Pancreas (tissue), 10 donors: ENCODE measurements at regions not wholly inside any gene's neighbourhood (a gene's known extent, or its start where the extent isn't known, plus 50 kb on each side); places are given as distances from the start of the nearest gene placed in this dataset.

Source experiments
- ATAC-seq, 4 donors: fragments of 200-7000 bp; cut with Tn5 transposase; one replicate each; pipeline versions ENCODE4 v1.8.0 to v1.9.1; 2020; ENCODE audit warnings: mild to moderate bottlenecking in 4 of 4, moderate library complexity in 4 of 4
- DNase-seq, 6 donors: peaks; one replicate each; pipeline ENCODE4 v3.0.0-alpha.2; 2020
- FAIRE-seq: peaks from 2 replicates; lab custom pipeline; 2012; peaks lifted over from hg19 to GRCh38; lab: Jason Lieb, UNC
- H3K27ac ChIP-seq, 4 donors: fragments of 200-600 bp; sonication (generic); 1 replicate in 3 of 4; 2 replicates in 1 of 4; pipeline versions ENCODE4 v1.5.0 to v1.8.0; 2020
- H3K27me3 ChIP-seq, 4 donors: fragments of 200-600 bp; one replicate each; pipeline ENCODE4 v1.8.0; 2021
- H3K36me3 ChIP-seq, 3 donors: fragments of 200-600 bp; sonication (generic) in 1 of 3; one replicate each; pipeline versions ENCODE4 v1.5.0 to v1.8.0; 2020 to 2021
- H3K4me1 ChIP-seq, 3 donors: fragments of 200-600 bp; one replicate each; pipeline ENCODE4 v1.8.0; 2021
- H3K4me3 ChIP-seq, 4 donors: fragments of 200-600 bp; sonication (generic) in 2 of 4; one replicate each; pipeline versions ENCODE4 v1.5.0 to v1.8.0; 2020 to 2021
- H3K9me3 ChIP-seq, 4 donors: fragments of 200-600 bp; one replicate each; pipeline ENCODE4 v1.8.0; 2021
- WGBS, 2 donors: extraction: QIAGEN DNeasy Blood & Tissue Kit; methylation state at CpG; one replicate each; pipeline ENCODE4 v1.1.7; 2013; 5-methylcytosine and 5-hydroxymethylcytosine counted together
- intact Hi-C, 3 donors: fragments of 100-400 bp; cut with DNase I; formaldehyde crosslinking; loops; one replicate each; pipeline versions ENCODE4 v1.11.1 to v1.14.2; 2022
- TF ChIP-seq, protein P1 (sequence below), 4 donors: fragments of 200-600 bp; sonication (generic) in 3 of 4; IDR thresholded peaks; one replicate each; pipeline versions ENCODE4 v1.5.0 to v1.8.0; 2021; ENCODE audit warnings: antibody characterized with exemption in 4 of 4
- donor health status: healthy with polysubstance abuse.
- donor health status: DM: no; HTN: no; CAD: no; lungs with moderate emphysema.
- donor health status: DM: no; HTN: no; CAD: no.
- donor health status: control.
- donor health status: control.
- donor health status: Bipolar disorder and iron deficiency.
- donor health status: DM: yes; HTN: yes; CAD: no.
- donor health status: DM: no; HTN: no; CAD: no.
- donor health status: DM: no; HTN: no; CAD: no.
- donor health status: DM: yes; HTN: yes; CAD: no.

DNA sequence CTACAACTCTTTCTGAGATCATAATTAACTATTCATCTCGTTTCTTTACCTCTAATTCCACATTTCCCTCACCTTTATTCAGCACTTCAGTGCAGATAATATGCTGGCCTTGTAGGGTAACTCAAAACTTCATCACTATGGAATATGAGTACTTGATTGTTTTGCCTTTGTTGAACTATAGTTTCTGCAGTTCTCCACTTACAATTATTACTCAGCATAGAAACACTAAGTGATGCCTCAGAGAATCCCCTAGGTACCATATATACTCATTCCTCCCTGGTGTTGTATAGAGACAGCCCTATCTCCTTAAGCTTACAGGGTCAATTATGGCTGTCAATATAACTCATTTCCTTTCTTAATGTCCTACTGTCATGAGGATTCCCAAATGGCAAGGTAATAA is 380.6 kb upstream of the RBMS3 start:
- TF ChIP-seq, protein P1, sequence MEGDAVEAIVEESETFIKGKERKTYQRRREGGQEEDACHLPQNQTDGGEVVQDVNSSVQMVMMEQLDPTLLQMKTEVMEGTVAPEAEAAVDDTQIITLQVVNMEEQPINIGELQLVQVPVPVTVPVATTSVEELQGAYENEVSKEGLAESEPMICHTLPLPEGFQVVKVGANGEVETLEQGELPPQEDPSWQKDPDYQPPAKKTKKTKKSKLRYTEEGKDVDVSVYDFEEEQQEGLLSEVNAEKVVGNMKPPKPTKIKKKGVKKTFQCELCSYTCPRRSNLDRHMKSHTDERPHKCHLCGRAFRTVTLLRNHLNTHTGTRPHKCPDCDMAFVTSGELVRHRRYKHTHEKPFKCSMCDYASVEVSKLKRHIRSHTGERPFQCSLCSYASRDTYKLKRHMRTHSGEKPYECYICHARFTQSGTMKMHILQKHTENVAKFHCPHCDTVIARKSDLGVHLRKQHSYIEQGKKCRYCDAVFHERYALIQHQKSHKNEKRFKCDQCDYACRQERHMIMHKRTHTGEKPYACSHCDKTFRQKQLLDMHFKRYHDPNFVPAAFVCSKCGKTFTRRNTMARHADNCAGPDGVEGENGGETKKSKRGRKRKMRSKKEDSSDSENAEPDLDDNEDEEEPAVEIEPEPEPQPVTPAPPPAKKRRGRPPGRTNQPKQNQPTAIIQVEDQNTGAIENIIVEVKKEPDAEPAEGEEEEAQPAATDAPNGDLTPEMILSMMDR (IDR thresholded peaks at IDR 0.05), result no peak
- no peaks in the 10 kb centered on the region for H3K36me3 ChIP-seq
- FAIRE-seq, result no peak
- H3K4me3 ChIP-seq, result no peak overlapping the region
- WGBS, 2 donors, result 12 to 27% methylated on average over 1 of the region's 1 CpG
- no peak for ATAC-seq
- H3K27me3 ChIP-seq, result no peaks in the 10 kb centered on the region
- H3K9me3 ChIP-seq, result no peaks in the 10 kb centered on the region
- intact Hi-C loops, result no loop called here
- no peak for DNase-seq
- no peaks in the 10 kb centered on the region for H3K4me1 ChIP-seq
- H3K27ac ChIP-seq, result no peak overlapping the region

DNA sequence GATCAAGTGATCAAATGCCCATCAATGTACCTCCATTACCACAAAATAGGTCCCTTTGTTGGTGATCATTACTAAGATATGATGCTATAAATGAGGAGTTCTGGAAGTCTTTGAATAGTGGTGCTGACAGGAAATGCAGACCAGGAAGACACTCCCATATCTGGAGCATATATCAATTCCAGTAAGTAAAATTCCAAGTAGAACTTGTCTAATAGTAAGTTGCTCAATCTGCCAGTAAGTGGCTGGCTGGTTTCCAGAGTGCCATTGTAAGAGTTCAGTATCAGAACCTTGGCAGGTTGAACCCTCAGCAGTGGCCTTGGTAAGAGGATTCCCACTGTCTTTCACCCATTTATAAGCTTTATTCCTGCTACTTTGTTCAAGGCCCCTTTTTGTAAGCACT is 379.9 kb upstream of the RBMS3 start:
- FAIRE-seq, result no peak
- TF ChIP-seq, protein P1 (IDR thresholded peaks at IDR 0.05), result no peak
- Histone ChIP-seq H3K4me1 (no peaks in the 10 kb centered on the region), H3K9me3 (no peaks in the 10 kb centered on the region), H3K27ac (no peak overlapping the region), H3K4me3 (no peak overlapping the region), H3K36me3 (no peaks in the 10 kb centered on the region), H3K27me3 (no peaks in the 10 kb centered on the region)
- no peak for DNase-seq
- intact Hi-C loops, result no loop called here
- ATAC-seq, result peak in 1 of 4 donors; percentile 23

DNA sequence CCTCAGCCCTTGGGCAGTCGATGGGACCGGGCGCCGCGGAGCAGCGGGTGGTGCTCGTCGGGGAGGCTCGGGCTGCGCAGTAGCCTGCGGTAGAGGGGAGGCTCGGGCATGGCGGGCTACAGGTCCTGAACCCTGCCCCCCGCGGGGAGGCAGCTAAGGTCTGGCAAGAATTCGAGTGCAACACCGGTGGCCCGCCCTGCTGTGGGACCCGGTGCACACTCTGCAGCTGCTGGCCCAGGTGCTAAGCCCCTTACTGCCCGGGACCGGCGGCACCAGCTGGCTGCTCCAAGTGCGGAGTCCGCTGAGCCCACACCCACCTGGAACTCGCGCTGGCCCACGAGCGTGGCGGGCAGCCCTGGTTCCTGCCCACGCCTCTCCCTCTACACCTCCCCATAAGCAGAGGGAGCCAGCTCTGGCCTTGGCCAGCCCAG is 377.7 kb upstream of the RBMS3 start:
- no peaks in the 10 kb centered on the region for H3K27me3 ChIP-seq
- H3K4me1 ChIP-seq, result no peaks in the 10 kb centered on the region
- no peaks in the 10 kb centered on the region for H3K36me3 ChIP-seq
- no peaks in the 10 kb centered on the region for H3K9me3 ChIP-seq
- no peak overlapping the region for H3K27ac ChIP-seq
- ATAC-seq (no peak), DNase-seq (peak in 3 of 6 donors; percentile 12 to 64 (median 54)), FAIRE-seq (no peak)
- intact Hi-C loops, result no loop called here
- TF ChIP-seq, protein P1 (IDR thresholded peaks at IDR 0.05), result no peak
- no peak overlapping the region for H3K4me3 ChIP-seq
- WGBS, 2 donors, result 89 to 94% methylated on average over 30 of the region's 30 CpGs

DNA sequence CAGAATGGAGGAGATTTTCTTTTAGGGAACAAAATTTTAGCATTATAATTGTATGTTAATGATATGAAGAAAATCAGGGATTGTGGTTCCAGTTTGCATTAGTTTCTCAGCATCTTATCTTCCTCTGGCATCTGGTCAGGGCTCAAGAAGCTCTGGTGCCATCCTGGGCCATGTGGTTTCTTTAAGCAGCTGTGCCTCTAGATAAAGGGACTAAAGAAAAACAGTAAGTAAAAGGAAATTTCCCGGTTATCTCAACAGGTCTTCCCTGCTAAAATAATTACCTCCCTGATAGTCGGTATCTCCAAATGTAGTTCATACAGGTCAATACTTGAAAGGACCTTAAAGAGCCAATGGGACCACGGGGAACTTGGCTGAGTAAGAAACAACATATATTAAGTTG is 375.1 kb upstream of the RBMS3 start:
- TF ChIP-seq, protein P1 (IDR thresholded peaks at IDR 0.05), result no peak
- no peak overlapping the region for H3K4me3 ChIP-seq
- DNase-seq (no peak), ATAC-seq (no peak), FAIRE-seq (no peak)
- H3K27me3 ChIP-seq, result no peaks in the 10 kb centered on the region
- H3K4me1 ChIP-seq, result no peaks in the 10 kb centered on the region
- no peaks in the 10 kb centered on the region for H3K36me3 ChIP-seq
- H3K9me3 ChIP-seq, result no peaks in the 10 kb centered on the region
- intact Hi-C loops, result no loop called here
- no peak overlapping the region for H3K27ac ChIP-seq
- 44 to 48% methylated on average over 3 of the region's 3 CpGs for WGBS, 2 donors

DNA sequence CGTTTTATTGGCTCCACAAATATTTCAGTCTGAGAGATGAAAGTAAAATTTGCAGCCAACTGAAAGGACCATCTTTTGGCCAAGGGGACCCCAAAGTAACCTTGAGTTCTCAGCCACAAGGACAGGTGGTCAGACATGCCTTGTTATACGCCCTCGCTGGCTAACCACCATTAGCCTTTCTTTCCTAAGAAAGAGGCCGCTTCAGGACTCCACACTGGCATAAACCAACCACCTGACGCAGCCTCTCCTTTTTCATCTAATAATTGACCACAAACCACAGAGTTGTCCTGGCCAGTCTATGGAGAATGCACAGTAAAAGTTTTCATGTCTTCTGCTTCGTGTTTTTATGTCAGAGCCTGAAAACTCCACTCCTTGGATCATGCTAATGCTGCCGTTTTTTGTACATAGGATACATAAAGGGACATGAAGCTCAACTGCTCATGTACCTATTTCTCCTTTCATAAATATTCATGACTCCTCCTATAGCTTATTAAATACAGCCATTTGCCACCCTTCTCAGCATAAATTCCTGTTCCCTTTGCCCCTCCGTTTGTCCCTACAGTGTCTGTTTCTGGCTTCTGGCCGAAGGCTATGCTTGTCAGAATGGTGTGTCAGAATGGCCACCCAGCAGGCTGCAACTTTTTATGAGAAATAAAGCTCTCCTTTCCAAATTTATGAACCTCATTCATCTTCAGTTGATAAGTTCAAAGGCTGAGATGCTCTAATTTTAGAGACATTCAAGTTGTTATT is 374.1 kb upstream of the RBMS3 start:
- DNase-seq, result no peak
- no peak overlapping the region for H3K4me3 ChIP-seq
- H3K4me1 ChIP-seq, result no peaks in the 10 kb centered on the region
- no peak for ATAC-seq
- 62 to 76% methylated on average over 9 of the region's 9 CpGs for WGBS, 2 donors
- no peaks in the 10 kb centered on the region for H3K36me3 ChIP-seq
- no peaks in the 10 kb centered on the region for H3K9me3 ChIP-seq
- TF ChIP-seq, protein P1 (IDR thresholded peaks at IDR 0.05), result no peak
- FAIRE-seq, result no peak
- intact Hi-C loops, result no loop called here
- H3K27me3 ChIP-seq, result no peaks in the 10 kb centered on the region
- no peak overlapping the region for H3K27ac ChIP-seq
